HG03457 (cell line): ENCODE measurements at regions not wholly inside any gene's neighbourhood (a gene's known extent, or its start where the extent isn't known, plus 50 kb on each side); places are given as distances from the start of the nearest gene placed in this dataset.

ENCODE experiments used
- ATAC-seq: cut with Tn5 transposase; IDR thresholded peaks from one replicate; pipeline ENCODE4 v1.9.1; 2021; ENCODE audit warnings: moderate number of reproducible peaks; ENCODE audit not compliant: unreplicated experiment

- ATAC-seq, result no peak
Observed at GRCh38 chr17:77867976-77868713, 90.4 kb upstream of the TNRC6C start.

GRCh38 chr17:77869041-77869599 lies 89.4 kb upstream of the TNRC6C start:
- no peak for ATAC-seq

GRCh38 chr17:77869665-77870132 lies 88.8 kb upstream of the TNRC6C start:
- peak; percentile 64 for ATAC-seq

- no peak for ATAC-seq
Observed at GRCh38 chr17:77872199-77872598, 86.3 kb upstream of the TNRC6C start.

GRCh38 chr17:77872714-77873499 lies 85.6 kb upstream of the TNRC6C start:
- no peak for ATAC-seq

GRCh38 chr17:77873500-77874302 lies 84.8 kb upstream of the TNRC6C start:
- no peak for ATAC-seq

GRCh38 chr17:77874303-77875050 lies 84.0 kb upstream of the TNRC6C start:
- ATAC-seq, result no peak

- ATAC-seq, result no peak
Observed at GRCh38 chr17:77875051-77875780, 83.3 kb upstream of the TNRC6C start.

GRCh38 chr17:77875881-77876509 lies 82.5 kb upstream of the TNRC6C start:
- ATAC-seq, result no peak

GRCh38 chr17:77877036-77877435 lies 81.5 kb upstream of the TNRC6C start:
- ATAC-seq, result no peak

GRCh38 chr17:77877646-77878355 lies 80.7 kb upstream of the TNRC6C start:
- ATAC-seq, result no peak

- ATAC-seq, result no peak
Observed at GRCh38 chr17:77879226-77879895, 79.1 kb upstream of the TNRC6C start.

- no peak for ATAC-seq
Observed at GRCh38 chr17:77879896-77880280, 78.6 kb upstream of the TNRC6C start.

GRCh38 chr17:77880711-77881450 lies 77.6 kb upstream of the TNRC6C start:
- ATAC-seq, result no peak

GRCh38 chr17:77881545-77881944 lies 77.0 kb upstream of the TNRC6C start:
- peak; percentile 64 for ATAC-seq

GRCh38 chr17:77882040-77882439 lies 76.5 kb upstream of the TNRC6C start:
- ATAC-seq, result no peak

GRCh38 chr17:77882481-77883212 lies 75.9 kb upstream of the TNRC6C start:
- no peak for ATAC-seq
